CD4-positive, alpha-beta T cell treated with Interleukin-4 for 1 hour (primary cell): ENCODE measurements at regions not wholly inside any gene's neighbourhood (a gene's known extent, or its start where the extent isn't known, plus 50 kb on each side); places are given as distances from the start of the nearest gene placed in this dataset.
"Not testable (repeated sequence)": the region's sequence is repeated elsewhere in the genome, so short reads cannot be mapped to it uniquely, and the experiment has no call there.

ENCODE experiments used
- DNase-seq, 2 donors: peaks; one replicate each; pipeline ENCODE4 v3.0.0-alpha.2; 2020 to 2022

GRCh38 chr6:121697921-121698320, 262.5 kb downstream of the GJA1 start:
- DNase-seq, result no peak

GRCh38 chr6:121698617-121699016, 263.2 kb downstream of the GJA1 start:
- DNase-seq, result no peak

GRCh38 chr6:121703129-121703528, 267.7 kb downstream of the GJA1 start:
- DNase-seq, result not testable (repeated sequence)

GRCh38 chr6:121711472-121711871, 276.0 kb downstream of the GJA1 start:
- no peak for DNase-seq

GRCh38 chr6:121717686-121718085, 282.2 kb downstream of the GJA1 start:
- no peak for DNase-seq

GRCh38 chr6:121720867-121721266, 285.4 kb downstream of the GJA1 start:
- DNase-seq, result not testable (repeated sequence)

GRCh38 chr6:121723623-121724022, 288.2 kb downstream of the GJA1 start:
- DNase-seq, result no peak

- no peak for DNase-seq
These were observed 289.1 kb downstream of the GJA1 start for GRCh38 chr6:121724576-121724975.

GRCh38 chr6:121726596-121726995, 291.1 kb downstream of the GJA1 start:
- DNase-seq, result no peak

GRCh38 chr6:121730616-121731015, 295.2 kb downstream of the GJA1 start:
- DNase-seq, result no peak

GRCh38 chr6:121731381-121731780, 295.9 kb downstream of the GJA1 start:
- DNase-seq, result no peak

- DNase-seq, result no peak
These were observed 297.2 kb downstream of the GJA1 start for GRCh38 chr6:121732641-121733040.

GRCh38 chr6:121733234-121733633, 297.8 kb downstream of the GJA1 start:
- no peak for DNase-seq

- DNase-seq, result not testable (repeated sequence)
These were observed 304.7 kb downstream of the GJA1 start for GRCh38 chr6:121740188-121740587.

- no peak for DNase-seq
These were observed 308.2 kb downstream of the GJA1 start for GRCh38 chr6:121743691-121744090.

- no peak for DNase-seq
These were observed 312.9 kb downstream of the GJA1 start for GRCh38 chr6:121748376-121748775.

- no peak for DNase-seq
These were observed 313.4 kb downstream of the GJA1 start for GRCh38 chr6:121748850-121749249.

GRCh38 chr6:121755485-121755884, 320.0 kb downstream of the GJA1 start:
- DNase-seq, result no peak

GRCh38 chr6:121756666-121757065, 321.2 kb downstream of the GJA1 start:
- no peak for DNase-seq

- DNase-seq, result no peak
These were observed 323.9 kb downstream of the GJA1 start for GRCh38 chr6:121759370-121759769.

- DNase-seq, result no peak
These were observed 324.7 kb downstream of the GJA1 start for GRCh38 chr6:121760191-121760590.

- no peak for DNase-seq
These were observed 325.3 kb downstream of the GJA1 start for GRCh38 chr6:121760745-121761144.

- DNase-seq, result no peak
These were observed 329.0 kb downstream of the GJA1 start for GRCh38 chr6:121764493-121764892.

- DNase-seq, result no peak
These were observed 329.6 kb downstream of the GJA1 start for GRCh38 chr6:121765060-121765459.

GRCh38 chr6:121767211-121767610, 331.8 kb downstream of the GJA1 start:
- DNase-seq, result no peak

GRCh38 chr6:121770943-121771342, 335.5 kb downstream of the GJA1 start:
- DNase-seq, result no peak
